Fibroblast of skin of left quadriceps (primary cell): ENCODE measurements at regions not wholly inside any gene's neighbourhood (a gene's known extent, or its start where the extent isn't known, plus 50 kb on each side); places are given as distances from the start of the nearest gene placed in this dataset.
"Not testable (repeated sequence)": the region's sequence is repeated elsewhere in the genome, so short reads cannot be mapped to it uniquely, and the experiment has no call there.

ENCODE experiments used
- DNase-seq, 2 experiments: peaks; one replicate each; pipeline ENCODE4 v3.0.0-alpha.2; 2013; ENCODE audit warnings: low read depth in 2 of 2

- DNase-seq = no peak
These were observed 131.3 kb downstream of the LPIN1 start for GRCh38 chr2:11877764-11878163.

GRCh38 chr2:11885253-11885652, 138.8 kb downstream of the LPIN1 start:
- DNase-seq = not testable (repeated sequence)

GRCh38 chr2:11886899-11887298, 140.5 kb downstream of the LPIN1 start:
- not testable (repeated sequence) for DNase-seq

- DNase-seq = no peak
These were observed 142.8 kb downstream of the LPIN1 start for GRCh38 chr2:11889101-11889850.

- no peak for DNase-seq
These were observed 143.4 kb downstream of the LPIN1 start for GRCh38 chr2:11889854-11890253.

GRCh38 chr2:11891028-11891427, 144.6 kb downstream of the LPIN1 start:
- DNase-seq = no peak

GRCh38 chr2:11891671-11892440, 145.4 kb downstream of the LPIN1 start:
- DNase-seq = no peak

- no peak for DNase-seq
These were observed 150.0 kb downstream of the LPIN1 start for GRCh38 chr2:11896386-11896785.

GRCh38 chr2:11898576-11898975, 152.1 kb downstream of the LPIN1 start:
- no peak for DNase-seq

GRCh38 chr2:11899264-11899818, 152.9 kb downstream of the LPIN1 start:
- DNase-seq = peak in 1 of 2 experiments; percentile 3

- DNase-seq = not testable (repeated sequence)
These were observed 154.5 kb downstream of the LPIN1 start for GRCh38 chr2:11900891-11901290.

GRCh38 chr2:11901351-11902069, 155.1 kb downstream of the LPIN1 start:
- DNase-seq = no peak

GRCh38 chr2:11903085-11903606, 156.7 kb downstream of the LPIN1 start:
- no peak for DNase-seq

GRCh38 chr2:11904029-11904428, 157.6 kb downstream of the LPIN1 start:
- DNase-seq = no peak

GRCh38 chr2:11904941-11905340, 158.5 kb downstream of the LPIN1 start:
- DNase-seq = no peak

GRCh38 chr2:11907190-11907589, 160.8 kb downstream of the LPIN1 start:
- no peak for DNase-seq

- no peak for DNase-seq
These were observed 164.5 kb downstream of the LPIN1 start for GRCh38 chr2:11910971-11911370.

GRCh38 chr2:11912980-11913379, 166.5 kb downstream of the LPIN1 start:
- DNase-seq = no peak

GRCh38 chr2:11914455-11914854, 168.0 kb downstream of the LPIN1 start:
- no peak for DNase-seq

GRCh38 chr2:11915650-11916049, 169.2 kb downstream of the LPIN1 start:
- DNase-seq = no peak

- no peak for DNase-seq
These were observed 173.5 kb downstream of the LPIN1 start for GRCh38 chr2:11919953-11920352.
